A549 (cell line): ENCODE measurements at regions not wholly inside any gene's neighbourhood (a gene's known extent, or its start where the extent isn't known, plus 50 kb on each side); places are given as distances from the start of the nearest gene placed in this dataset.
"Not testable (repeated sequence)": the region's sequence is repeated elsewhere in the genome, so short reads cannot be mapped to it uniquely, and the experiment has no call there.

Experiments used
- ATAC-seq, 2 experiments: fragments of 200-7000 bp in 1 of 2; fragments of >200 bp in 1 of 2; cut with Nextera tagmentation in 1 of 2; cut with Tn5 transposase in 1 of 2; 3 replicates each; pipeline versions ENCODE4 v1.8.0 to v1.9.1; 2018 to 2020; ENCODE audit warnings: mild to moderate bottlenecking in 1 of 2, moderate library complexity in 1 of 2
- CTCF ChIA-PET: fragments of 300-600 bp; sonication (Branson Sonifier 250); formaldehyde crosslinking; extraction: SDS; loops from one replicate; lab custom pipeline; 2021; ENCODE audit warnings: antibody characterized with exemption, inconsistent platforms; lab: Yijun Ruan, JAX
- POLR2A ChIA-PET: fragments of 350-600 bp; formaldehyde crosslinking; extraction: SDS; loops from one replicate; lab custom pipeline; 2021; ENCODE audit warnings: antibody characterized with exemption, inconsistent platforms; lab: Yijun Ruan, JAX
- DNase-seq, 2 experiments: peaks; one replicate each; pipeline versions ENCODE4 v3.0.0 to v3.0.0-alpha.2; 2011 to 2016; ENCODE audit warnings: low read depth in 1 of 2, low spot score in 1 of 2
- FAIRE-seq: peaks from 2 replicates; lab custom pipeline; 2011; peaks lifted over from hg19 to GRCh38; lab: Jason Lieb, UNC
- H3K27ac ChIP-seq, 2 experiments: fragments of >200 bp; sonication (Bioruptor Twin); formaldehyde crosslinking; 3 replicates each; pipeline ENCODE4 v1.5.1; 2016 to 2017
- H3K4me1 ChIP-seq: fragments of >200 bp; sonication (Bioruptor Twin); formaldehyde crosslinking; 3 replicates; pipeline ENCODE4 v1.6.1; 2016
- H3K4me2 ChIP-seq: fragments of >200 bp; sonication (Bioruptor Twin); formaldehyde crosslinking; 3 replicates; pipeline ENCODE4 v1.6.1; 2016
- H3K4me3 ChIP-seq: fragments of >200 bp; sonication (Bioruptor Twin); formaldehyde crosslinking; 3 replicates; pipeline ENCODE4 v1.5.1; 2016
- H3K9me3 ChIP-seq: fragments of >200 bp; sonication (Bioruptor Twin); formaldehyde crosslinking; 3 replicates; pipeline ENCODE4 v1.6.1; 2016
- BHLHE40 ChIP-seq: IDR thresholded peaks from 2 replicates; pipeline ENCODE4 v1.6.1; 2012; ENCODE audit warnings: low read depth, low read length, inconsistent platforms
- CEBPB ChIP-seq, 2 experiments: fragments of >200 bp in 1 of 2; sonication (Bioruptor Twin) in 1 of 2; formaldehyde crosslinking in 1 of 2; IDR thresholded peaks; 2 replicates each; pipeline ENCODE4 v1.6.1; 2012 to 2016
- EHF ChIP-seq: fragments of 250-450 bp; sonication (Bioruptor Pico); IDR thresholded peaks from 2 replicates; pipeline ENCODE4 v1.5.0; 2020; ENCODE audit warnings: mild to moderate bottlenecking
- EP300 ChIP-seq, 2 experiments: fragments of >200 bp; sonication (Bioruptor Twin); formaldehyde crosslinking; IDR thresholded peaks; 2 replicates in 1 of 2; 3 replicates in 1 of 2; pipeline ENCODE4 v1.6.1; 2016 to 2017
- ESRRA ChIP-seq: fragments of 150-350 bp; IDR thresholded peaks from 2 replicates; pipeline ENCODE4 v1.6.1; 2014; ENCODE audit warnings: mild to moderate bottlenecking, low read length, borderline replicate concordance
- FOXS1 ChIP-seq: fragments of 250-450 bp; sonication (Bioruptor Pico); IDR thresholded peaks from 2 replicates; pipeline ENCODE4 v1.5.0; 2020; ENCODE audit warnings: mild to moderate bottlenecking, moderate library complexity
- HOXB13 ChIP-seq: fragments of 250-450 bp; sonication (Bioruptor Pico); IDR thresholded peaks from 2 replicates; pipeline ENCODE4 v1.5.0; 2020; ENCODE audit warnings: low read depth, mild to moderate bottlenecking, moderate library complexity
- KDM1A ChIP-seq: fragments of 200-600 bp; sonication (generic); IDR thresholded peaks from 2 replicates; pipeline ENCODE4 v1.6.1; 2016; ENCODE audit warnings: low read depth, mild to moderate bottlenecking
- KDM5A ChIP-seq: fragments of 200-600 bp; sonication (generic); IDR thresholded peaks from 2 replicates; pipeline ENCODE4 v1.6.1; 2016; ENCODE audit warnings: antibody characterized with exemption, mild to moderate bottlenecking
- MAZ ChIP-seq: fragments of 150-350 bp; IDR thresholded peaks from 2 replicates; pipeline ENCODE4 v1.6.1; 2014; ENCODE audit warnings: antibody characterized with exemption, low read depth, low read length, borderline replicate concordance
- NR3C1 ChIP-seq: fragments of >200 bp; sonication (Bioruptor Twin); formaldehyde crosslinking; IDR thresholded peaks from 3 replicates; pipeline ENCODE4 v1.6.1; 2017
- RNF2 ChIP-seq: fragments of 200-600 bp; sonication (generic); IDR thresholded peaks from 2 replicates; pipeline ENCODE4 v1.6.1; 2016; ENCODE audit warnings: low read depth, mild to moderate bottlenecking, antibody characterized with exemption, moderate library complexity, borderline replicate concordance
- SMC3 ChIP-seq: fragments of >200 bp; sonication (Bioruptor Twin); formaldehyde crosslinking; IDR thresholded peaks from 3 replicates; pipeline ENCODE4 v1.6.1; 2018; ENCODE audit warnings: inconsistent platforms
- ZFP36 ChIP-seq: fragments of 450-650 bp; IDR thresholded peaks from 2 replicates; pipeline ENCODE4 v1.6.1; 2014; ENCODE audit warnings: borderline replicate concordance; ENCODE audit not compliant: partially characterized antibody
- ZNF302 ChIP-seq: fragments of 250-450 bp; sonication (Bioruptor Pico); IDR thresholded peaks from 2 replicates; pipeline ENCODE4 v1.9.0; 2021; ENCODE audit warnings: inconsistent platforms, mild to moderate bottlenecking, moderate library complexity
- WGBS: methylation state at CpG from one replicate; pipeline ENCODE4 v1.1.6; 2017; ENCODE audit errors: missing lambda C conversion rate; 5-methylcytosine and 5-hydroxymethylcytosine counted together
- small RNA-seq, 6 experiments: library from RNA; depleted of rRNA; stranded (forward); fragments of <200 nt; gene quantifications; one replicate each; pipeline ENCODE3, GENCODE V24; 2012
- TF ChIP-seq, protein P1 (sequence below): fragments of 450-650 bp; IDR thresholded peaks from 2 replicates; pipeline ENCODE4 v1.6.1; 2014; ENCODE audit warnings: antibody characterized with exemption
- TF ChIP-seq, protein P2 (sequence below): IDR thresholded peaks from 2 replicates; pipeline ENCODE4 v1.6.1; 2012
- TF ChIP-seq, protein P3 (sequence below): IDR thresholded peaks from 2 replicates; pipeline ENCODE4 v1.6.1; 2012

DNA sequence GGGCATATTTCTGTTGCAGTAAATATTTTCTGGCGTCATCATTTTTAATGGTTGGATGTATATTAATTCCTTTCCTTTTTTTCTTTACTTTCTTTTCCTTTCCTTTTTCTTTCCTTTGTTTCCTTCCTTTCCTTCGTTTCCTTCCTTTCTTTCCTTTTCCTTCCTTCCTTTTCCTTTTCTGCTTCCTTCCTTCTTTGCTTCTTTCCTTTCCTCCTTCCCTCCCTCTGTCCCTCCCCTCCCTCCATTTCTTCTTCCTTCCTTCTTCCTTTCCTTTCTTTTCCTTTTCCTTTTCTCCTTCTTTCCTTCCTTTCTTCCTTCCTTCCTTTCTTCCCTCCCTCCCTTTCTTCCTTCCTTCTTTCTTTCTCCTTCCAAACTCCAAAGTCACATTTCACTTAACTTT, 54.9 kb upstream of the LYSMD4 start:
- CTCF ChIA-PET = interaction anchor here (0.8 kb wide), 1 partner anchor 184 kb away, joined by 4 read pairs; no protein-coding TSS in a partner anchor
- FAIRE-seq = no peak
- Histone ChIP-seq H3K4me2 (no peak overlapping the region), H3K27ac (no peak overlapping the region)
- 19% methylated on average over 2 of the region's 2 CpGs for WGBS
- no peak for ATAC-seq
- DNase-seq = no peak
- no peak for TF ChIP-seq ESRRA
- TF ChIP-seq MAZ = no peak
- no peak for TF ChIP-seq EHF (CRISPR knock-in tag)
- no peak for TF ChIP-seq RNF2
- no peak for TF ChIP-seq EP300 (IDR thresholded peaks at IDR 0.05)
- no peak for TF ChIP-seq HOXB13
- TF ChIP-seq, protein P1, sequence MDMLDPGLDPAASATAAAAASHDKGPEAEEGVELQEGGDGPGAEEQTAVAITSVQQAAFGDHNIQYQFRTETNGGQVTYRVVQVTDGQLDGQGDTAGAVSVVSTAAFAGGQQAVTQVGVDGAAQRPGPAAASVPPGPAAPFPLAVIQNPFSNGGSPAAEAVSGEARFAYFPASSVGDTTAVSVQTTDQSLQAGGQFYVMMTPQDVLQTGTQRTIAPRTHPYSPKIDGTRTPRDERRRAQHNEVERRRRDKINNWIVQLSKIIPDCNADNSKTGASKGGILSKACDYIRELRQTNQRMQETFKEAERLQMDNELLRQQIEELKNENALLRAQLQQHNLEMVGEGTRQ = no peak
- TF ChIP-seq KDM1A = no peak
- no peak for TF ChIP-seq FOXS1 (CRISPR knock-in tag)
- TF ChIP-seq CEBPB (IDR thresholded peaks at IDR 0.05) = no peak
- no peak for TF ChIP-seq ZNF302
- TF ChIP-seq KDM5A = no peak
- TF ChIP-seq SMC3 = no peak
- TF ChIP-seq, protein P2, sequence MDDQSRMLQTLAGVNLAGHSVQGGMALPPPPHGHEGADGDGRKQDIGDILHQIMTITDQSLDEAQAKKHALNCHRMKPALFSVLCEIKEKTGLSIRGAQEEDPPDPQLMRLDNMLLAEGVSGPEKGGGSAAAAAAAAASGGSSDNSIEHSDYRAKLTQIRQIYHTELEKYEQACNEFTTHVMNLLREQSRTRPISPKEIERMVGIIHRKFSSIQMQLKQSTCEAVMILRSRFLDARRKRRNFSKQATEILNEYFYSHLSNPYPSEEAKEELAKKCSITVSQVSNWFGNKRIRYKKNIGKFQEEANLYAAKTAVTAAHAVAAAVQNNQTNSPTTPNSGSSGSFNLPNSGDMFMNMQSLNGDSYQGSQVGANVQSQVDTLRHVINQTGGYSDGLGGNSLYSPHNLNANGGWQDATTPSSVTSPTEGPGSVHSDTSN = no peak
- TF ChIP-seq ZFP36 = no peak
- TF ChIP-seq, protein P3, sequence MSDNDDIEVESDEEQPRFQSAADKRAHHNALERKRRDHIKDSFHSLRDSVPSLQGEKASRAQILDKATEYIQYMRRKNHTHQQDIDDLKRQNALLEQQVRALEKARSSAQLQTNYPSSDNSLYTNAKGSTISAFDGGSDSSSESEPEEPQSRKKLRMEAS = no peak
- TF ChIP-seq NR3C1 = no peak
- no peak for TF ChIP-seq BHLHE40
- TF ChIP-seq, all 56 proteins: peak for 0
- Histone ChIP-seq H3K4me1 (no peaks in the 10 kb centered on the region), H3K9me3 (no peaks in the 10 kb centered on the region), H3K4me3 (no peak overlapping the region)
- POLR2A ChIA-PET = no interaction called here

DNA sequence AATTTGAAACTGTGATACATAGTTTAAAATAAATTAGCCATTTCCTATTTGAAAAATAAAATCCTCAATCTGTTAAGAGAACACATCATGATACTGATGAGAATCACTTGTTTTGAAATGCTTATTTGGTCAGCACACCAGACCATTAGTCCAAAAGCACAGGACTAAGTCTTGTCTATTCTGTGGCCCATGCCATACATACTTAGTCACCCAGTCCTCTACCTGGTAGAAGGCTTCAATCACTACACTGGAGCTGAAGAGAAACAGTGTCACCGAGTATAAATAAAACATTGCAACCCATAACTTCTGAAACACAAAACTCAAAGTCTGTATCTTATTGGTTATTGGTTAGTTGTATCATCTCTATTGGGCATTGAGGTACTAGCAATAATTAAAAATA, 51.6 kb upstream of the LYSMD4 start:
- H3K4me1 ChIP-seq, H3K4me2 ChIP-seq, H3K4me3 ChIP-seq, ATAC-seq, H3K27ac ChIP-seq, H3K9me3 ChIP-seq, POLR2A ChIA-PET, CTCF ChIA-PET, DNase-seq, FAIRE-seq: not testable (repeated sequence)
- 33% methylated on average over 1 of the region's 1 CpG for WGBS

DNA sequence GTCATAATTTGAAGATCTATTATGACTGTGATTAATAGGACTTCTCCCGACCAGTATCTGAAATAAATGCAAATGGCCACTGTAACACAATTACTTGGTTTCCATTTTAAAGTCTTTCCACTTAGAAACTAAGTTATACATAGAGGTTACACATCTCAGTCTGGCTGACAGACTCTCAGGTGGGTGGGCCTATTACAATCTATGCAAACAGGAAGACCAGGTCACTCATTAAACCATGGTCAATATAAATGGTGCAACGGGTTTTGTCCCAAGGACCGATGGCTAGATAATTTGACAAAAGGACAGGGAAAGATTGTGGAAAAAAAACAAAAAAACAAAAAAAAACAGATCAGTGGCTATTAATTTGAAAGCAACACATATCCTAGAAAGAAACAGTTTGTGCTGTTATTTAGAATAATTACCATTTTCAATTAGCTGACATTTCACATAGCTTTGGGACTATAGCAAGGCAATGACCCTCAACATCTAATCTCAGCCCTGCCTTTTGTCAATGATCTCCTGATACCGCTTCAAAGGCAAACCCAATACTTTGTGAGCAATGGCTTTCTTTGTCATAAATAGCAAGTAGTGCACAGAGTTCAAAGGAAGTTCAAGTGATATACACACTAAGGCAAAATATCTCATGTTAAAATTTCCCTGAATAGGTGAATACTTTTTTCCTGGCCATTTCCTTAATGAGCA, 50.8 kb upstream of the LYSMD4 start:
- POLR2A ChIA-PET, FAIRE-seq, H3K9me3 ChIP-seq, H3K4me3 ChIP-seq, ATAC-seq, H3K27ac ChIP-seq, H3K4me1 ChIP-seq, CTCF ChIA-PET, DNase-seq, H3K4me2 ChIP-seq: not testable (repeated sequence)
- WGBS = 18% methylated on average over 4 of the region's 4 CpGs

Small RNA genes in the stretch of these regions (small RNA-seq; reads per million reads assigned to genes)
- gene RN7SL484P = 0 reads per million in 6 experiments
